Brain microvascular endothelial cell (primary cell): ENCODE measurements at regions not wholly inside any gene's neighbourhood (a gene's known extent, or its start where the extent isn't known, plus 50 kb on each side); places are given as distances from the start of the nearest gene placed in this dataset.

ENCODE experiments used
- DNase-seq: peaks from one replicate; pipeline ENCODE4 v3.0.0-alpha.2; 2020
- H3K27ac ChIP-seq: fragments of 250-450 bp; sonication (Bioruptor Pico); 2 replicates; pipeline ENCODE4 v1.5.1; 2020; ENCODE audit warnings: mild to moderate bottlenecking, moderate library complexity
- H3K27me3 ChIP-seq: fragments of 250-450 bp; sonication (Bioruptor Pico); replicated peaks from 2 replicates; pipeline ENCODE4 v1.5.1; 2020; ENCODE audit warnings: mild to moderate bottlenecking
- H3K36me3 ChIP-seq: fragments of 250-450 bp; sonication (Bioruptor Pico); replicated peaks from 2 replicates; pipeline ENCODE4 v1.5.1; 2020; ENCODE audit warnings: mild to moderate bottlenecking
- H3K4me3 ChIP-seq: 2 replicates; pipeline ENCODE4 v1.5.1; 2011; ENCODE audit warnings: low read depth, mild to moderate bottlenecking, control low read depth, low read length, moderate library complexity
- CTCF ChIP-seq: IDR thresholded peaks from 2 replicates; pipeline ENCODE4 v1.5.1; 2011; ENCODE audit warnings: low read depth, mild to moderate bottlenecking, moderate library complexity, low read length, control low read depth, inconsistent platforms; ENCODE audit errors: missing control alignments
- in situ Hi-C: cut with HindIII; loops from 2 replicates; pipeline ENCODE4 v1.10.0; 2017; ENCODE audit warnings: low sequenced_read_pairs, low pct_ligation_motif_present

- in situ Hi-C loops = no loop called here
- DNase-seq = no peak
- Histone ChIP-seq H3K27me3 (no peaks in the 10 kb centered on the region), H3K4me3 (no peak overlapping the region), H3K27ac (no peak overlapping the region), H3K36me3 (no peaks in the 10 kb centered on the region)
- TF ChIP-seq CTCF = no peak
Measured at GRCh38 chr3:86161493-86161892, 829.5 kb downstream of the VGLL3 start.

- Histone ChIP-seq H3K27ac (no peak overlapping the region), H3K27me3 (no peaks in the 10 kb centered on the region), H3K36me3 (no peaks in the 10 kb centered on the region), H3K4me3 (no peak overlapping the region)
- no peak for TF ChIP-seq CTCF
- DNase-seq = no peak
- in situ Hi-C loops = no loop called here
Measured at GRCh38 chr3:86152620-86153019, 838.3 kb downstream of the VGLL3 start.

- TF ChIP-seq CTCF = no peak
- Histone ChIP-seq H3K27me3 (no peaks in the 10 kb centered on the region), H3K27ac (no peak overlapping the region), H3K4me3 (no peak overlapping the region), H3K36me3 (no peaks in the 10 kb centered on the region)
- DNase-seq = no peak
- in situ Hi-C loops = no loop called here
Measured at GRCh38 chr3:86149054-86149453, 841.9 kb downstream of the VGLL3 start.

- no peak for DNase-seq
- Histone ChIP-seq H3K36me3 (no peaks in the 10 kb centered on the region), H3K27me3 (no peaks in the 10 kb centered on the region), H3K27ac (no peak overlapping the region), H3K4me3 (no peak overlapping the region)
- TF ChIP-seq CTCF = no peak
- in situ Hi-C loops = no loop called here
Measured at GRCh38 chr3:86147119-86147518, 843.8 kb downstream of the VGLL3 start.

GRCh38 chr3:86126552-86126951 is 864.4 kb downstream of the VGLL3 start:
- no peak for TF ChIP-seq CTCF
- Histone ChIP-seq H3K4me3 (no peak overlapping the region), H3K36me3 (no peaks in the 10 kb centered on the region), H3K27me3 (no peaks in the 10 kb centered on the region), H3K27ac (no peak overlapping the region)
- no peak for DNase-seq
- in situ Hi-C loops = no loop called here
